CD4-positive, alpha-beta T cell (primary cell): ENCODE measurements at regions not wholly inside any gene's neighbourhood (a gene's known extent, or its start where the extent isn't known, plus 50 kb on each side); places are given as distances from the start of the nearest gene placed in this dataset.

ENCODE experiments used
- ATAC-seq: fragments of 200-7000 bp; cut with Tn5 transposase; one replicate; pipeline ENCODE4 v1.10.0; 2022; ENCODE audit warnings: mild to moderate bottlenecking; ENCODE audit not compliant: poor library complexity
- CTCF ChIA-PET: fragments of 350-600 bp; sonication (Branson Sonifier 250); formaldehyde crosslinking; loops from one replicate; lab custom pipeline; 2021; ENCODE audit warnings: antibody characterized with exemption, inconsistent platforms; lab: Charles Lee
- POLR2A ChIA-PET: fragments of 350-600 bp; sonication (Branson Sonifier 250); formaldehyde crosslinking; loops from one replicate; lab custom pipeline; 2021; ENCODE audit warnings: antibody characterized with exemption, inconsistent platforms; lab: Charles Lee
- DNase-seq, 14 experiments: peaks; one replicate each; pipeline ENCODE4 v3.0.0-alpha.2; 2013 to 2020; ENCODE audit warnings: mixed read lengths in 2 of 14
- H3K27ac ChIP-seq, 2 donors: one replicate each; pipeline versions ENCODE4 v1.5.1 to v1.7.0; 2013; ENCODE audit warnings: low read length in 2 of 2, low read depth in 1 of 2, mild to moderate bottlenecking in 1 of 2
- H3K27me3 ChIP-seq, 2 experiments: 1 replicate in 1 of 2; 2 replicates in 1 of 2; pipeline versions ENCODE4 v1.6.1 to v1.7.0; 2013; ENCODE audit warnings: low read length in 2 of 2, control low read depth in 1 of 2, mild to moderate bottlenecking in 1 of 2, moderate library complexity in 1 of 2; ENCODE audit not compliant: insufficient read depth in 2 of 2, control insufficient read depth in 1 of 2
- H3K36me3 ChIP-seq: one replicate; pipeline ENCODE4 v1.6.1; 2013; ENCODE audit warnings: low read length, control low read depth; ENCODE audit not compliant: insufficient read depth
- H3K4me1 ChIP-seq: one replicate; pipeline ENCODE4 v1.6.1; 2013; ENCODE audit warnings: low read length, control low read depth; ENCODE audit not compliant: insufficient read depth
- H3K4me3 ChIP-seq: one replicate; pipeline ENCODE4 v1.5.1; 2013; ENCODE audit warnings: mild to moderate bottlenecking, low read length, moderate library complexity
- H3K9me3 ChIP-seq, 2 experiments: 1 replicate in 1 of 2; 2 replicates in 1 of 2; pipeline versions ENCODE4 v1.6.1 to v1.7.0; 2013; ENCODE audit warnings: low read length in 2 of 2, mild to moderate bottlenecking in 2 of 2, control low read depth in 1 of 2, moderate library complexity in 1 of 2; ENCODE audit not compliant: control insufficient read depth in 1 of 2, insufficient read depth in 1 of 2
- H3K27ac Mint-ChIP-seq: one replicate; pipeline ENCODE4 v1.8.0; 2020; ENCODE audit warnings: mixed read lengths
- H3K27me3 Mint-ChIP-seq: one replicate; pipeline ENCODE4 v1.8.0; 2021; ENCODE audit warnings: mixed read lengths
- H3K36me3 Mint-ChIP-seq: one replicate; pipeline ENCODE4 v1.8.0; 2021; ENCODE audit warnings: low read depth, mixed read lengths
- H3K4me1 Mint-ChIP-seq: one replicate; pipeline ENCODE4 v1.8.0; 2021; ENCODE audit warnings: low read depth, mixed read lengths
- H3K4me3 Mint-ChIP-seq: one replicate; pipeline ENCODE4 v1.8.0; 2020; ENCODE audit warnings: mild to moderate bottlenecking, mixed read lengths
- H3K9me3 Mint-ChIP-seq: one replicate; pipeline ENCODE4 v1.8.0; 2020; ENCODE audit warnings: mixed read lengths
- intact Hi-C, 2 experiments: fragments of 100-400 bp; cut with DNase I in 1 of 2; cut with micrococcal nuclease in 1 of 2; formaldehyde crosslinking; loops; one replicate each; pipeline versions ENCODE4 v1.15.1 to v1.9.0; 2023 to 2025; cut with DNase I, micrococcal nuclease
- TF ChIP-seq, protein P1 (sequence below): fragments of 200-600 bp; IDR thresholded peaks from one replicate; pipeline ENCODE4 v1.8.0; 2022; ENCODE audit warnings: antibody characterized with exemption, mild to moderate bottlenecking

DNA sequence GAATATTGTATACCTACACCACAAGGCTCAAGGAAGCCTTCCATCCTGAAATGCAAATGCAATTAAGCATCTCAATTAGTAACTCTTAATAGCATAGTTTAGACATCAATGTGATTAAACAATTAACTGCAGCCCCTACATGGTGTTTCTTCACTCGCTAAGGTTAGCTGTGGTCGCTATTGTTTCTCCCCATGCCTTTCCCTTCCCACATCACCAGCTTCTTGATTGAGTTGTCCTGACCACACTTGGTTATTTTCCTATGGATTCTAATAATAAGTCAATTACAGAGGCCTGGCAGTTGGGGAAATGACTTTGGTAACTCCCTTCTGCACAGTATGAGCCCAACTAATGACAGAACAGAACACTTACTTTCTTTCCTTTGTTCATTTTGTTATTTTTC is 265.0 kb downstream of the ADAMTS20 start:
- H3K9me3 Mint-ChIP-seq, result no peaks in the 10 kb centered on the region
- POLR2A ChIA-PET, result no interaction called here
- Histone ChIP-seq H3K36me3 (no peaks in the 10 kb centered on the region), H3K27me3 (no peaks in the 10 kb centered on the region), H3K27ac (no peak overlapping the region), H3K4me1 (no peaks in the 10 kb centered on the region), H3K4me3 (no peak overlapping the region), H3K9me3 (no peaks in the 10 kb centered on the region)
- ATAC-seq, result no peak
- intact Hi-C loops, result no loop called here
- CTCF ChIA-PET, result no interaction called here
- TF ChIP-seq, protein P1, sequence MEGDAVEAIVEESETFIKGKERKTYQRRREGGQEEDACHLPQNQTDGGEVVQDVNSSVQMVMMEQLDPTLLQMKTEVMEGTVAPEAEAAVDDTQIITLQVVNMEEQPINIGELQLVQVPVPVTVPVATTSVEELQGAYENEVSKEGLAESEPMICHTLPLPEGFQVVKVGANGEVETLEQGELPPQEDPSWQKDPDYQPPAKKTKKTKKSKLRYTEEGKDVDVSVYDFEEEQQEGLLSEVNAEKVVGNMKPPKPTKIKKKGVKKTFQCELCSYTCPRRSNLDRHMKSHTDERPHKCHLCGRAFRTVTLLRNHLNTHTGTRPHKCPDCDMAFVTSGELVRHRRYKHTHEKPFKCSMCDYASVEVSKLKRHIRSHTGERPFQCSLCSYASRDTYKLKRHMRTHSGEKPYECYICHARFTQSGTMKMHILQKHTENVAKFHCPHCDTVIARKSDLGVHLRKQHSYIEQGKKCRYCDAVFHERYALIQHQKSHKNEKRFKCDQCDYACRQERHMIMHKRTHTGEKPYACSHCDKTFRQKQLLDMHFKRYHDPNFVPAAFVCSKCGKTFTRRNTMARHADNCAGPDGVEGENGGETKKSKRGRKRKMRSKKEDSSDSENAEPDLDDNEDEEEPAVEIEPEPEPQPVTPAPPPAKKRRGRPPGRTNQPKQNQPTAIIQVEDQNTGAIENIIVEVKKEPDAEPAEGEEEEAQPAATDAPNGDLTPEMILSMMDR, result no peak
- no peaks in the 10 kb centered on the region for H3K4me1 Mint-ChIP-seq
- no peaks in the 10 kb centered on the region for H3K36me3 Mint-ChIP-seq
- DNase-seq, result no peak
- no peak overlapping the region for H3K4me3 Mint-ChIP-seq
- H3K27ac Mint-ChIP-seq, result no peak overlapping the region
- H3K27me3 Mint-ChIP-seq, result no peaks in the 10 kb centered on the region

DNA sequence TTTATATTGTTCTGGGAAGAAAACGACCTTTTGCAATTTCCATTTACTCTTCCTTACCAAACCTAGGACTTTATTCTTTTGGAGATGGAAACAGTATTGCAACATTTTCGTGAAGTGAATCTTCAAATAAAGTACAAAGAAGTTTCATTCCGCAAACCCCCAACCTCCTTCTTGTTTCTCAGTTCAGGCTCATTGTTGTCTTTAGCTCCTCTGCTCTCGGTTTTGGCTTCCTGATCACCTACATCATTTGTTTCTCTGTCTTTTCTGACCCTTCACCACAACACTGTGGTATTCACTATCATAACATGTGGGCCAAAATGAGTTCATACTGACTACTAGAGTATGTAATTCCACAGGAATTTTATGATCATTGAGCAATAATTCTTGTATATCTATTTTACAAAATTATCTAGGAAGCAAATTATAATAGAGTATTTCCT is 266.8 kb downstream of the ADAMTS20 start:
- no peaks in the 10 kb centered on the region for H3K36me3 ChIP-seq
- no peak overlapping the region for H3K4me3 ChIP-seq
- no peaks in the 10 kb centered on the region for H3K27me3 Mint-ChIP-seq
- ATAC-seq, result no peak
- no peak overlapping the region for H3K27ac ChIP-seq
- no peaks in the 10 kb centered on the region for H3K4me1 Mint-ChIP-seq
- H3K9me3 ChIP-seq, result no peaks in the 10 kb centered on the region
- H3K4me1 ChIP-seq, result no peaks in the 10 kb centered on the region
- H3K4me3 Mint-ChIP-seq, result no peak overlapping the region
- CTCF ChIA-PET, result no interaction called here
- no peaks in the 10 kb centered on the region for H3K27me3 ChIP-seq
- TF ChIP-seq, protein P1, result no peak
- no peaks in the 10 kb centered on the region for H3K36me3 Mint-ChIP-seq
- H3K27ac Mint-ChIP-seq, result no peak overlapping the region
- DNase-seq, result no peak
- POLR2A ChIA-PET, result no interaction called here
- H3K9me3 Mint-ChIP-seq, result no peaks in the 10 kb centered on the region
- intact Hi-C loops, result no loop called here

DNA sequence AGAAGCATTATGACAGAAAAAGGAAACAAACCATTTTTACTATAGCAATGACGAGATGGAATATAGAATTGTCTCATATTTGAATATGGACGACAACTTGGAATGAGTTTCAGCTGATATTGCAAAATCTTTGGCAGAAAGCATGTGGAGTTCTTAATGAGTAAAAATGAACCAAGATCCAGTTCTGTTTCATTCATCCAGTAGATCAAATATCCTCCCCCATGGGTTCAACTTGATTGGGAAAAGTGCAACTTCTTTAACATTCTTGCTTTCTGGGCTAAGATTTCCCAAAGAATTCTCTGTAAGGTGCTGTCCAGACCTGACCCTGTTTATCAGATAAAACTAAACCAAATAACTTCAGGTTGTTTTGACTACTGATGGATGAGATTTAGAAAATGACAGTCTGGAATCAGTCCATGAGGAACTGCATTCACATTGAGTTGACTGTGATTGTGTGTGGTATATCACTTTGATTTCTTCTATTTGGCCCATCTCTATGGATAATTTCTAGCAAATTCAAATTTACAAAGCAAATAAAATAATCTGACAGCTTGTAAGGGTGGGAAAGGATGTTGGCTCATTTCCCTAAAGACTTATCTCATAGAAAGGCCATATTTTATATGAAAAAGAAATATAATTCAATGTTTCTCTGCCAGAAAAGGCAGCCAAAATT is 267.4 kb downstream of the ADAMTS20 start:
- TF ChIP-seq, protein P1, result no peak
- Mint-ChIP-seq H3K27ac (no peak overlapping the region), H3K9me3 (no peaks in the 10 kb centered on the region), H3K27me3 (no peaks in the 10 kb centered on the region), H3K4me3 (no peak overlapping the region), H3K4me1 (no peaks in the 10 kb centered on the region), H3K36me3 (no peaks in the 10 kb centered on the region)
- Histone ChIP-seq H3K27me3 (no peaks in the 10 kb centered on the region), H3K36me3 (no peaks in the 10 kb centered on the region), H3K4me3 (no peak overlapping the region), H3K4me1 (no peaks in the 10 kb centered on the region), H3K27ac (no peak overlapping the region), H3K9me3 (no peaks in the 10 kb centered on the region)
- ATAC-seq (no peak), DNase-seq (no peak)
- POLR2A ChIA-PET, result no interaction called here
- intact Hi-C loops, result no loop called here
- CTCF ChIA-PET, result no interaction called here
